Stimulated activated naive CD4-positive, alpha-beta T cell treated with Interleukin-2 at 50 U/mL for 16 hours (primary cell): ENCODE measurements at regions not wholly inside any gene's neighbourhood (a gene's known extent, or its start where the extent isn't known, plus 50 kb on each side); places are given as distances from the start of the nearest gene placed in this dataset.

Experiments
- DNase-seq: peaks from one replicate; lab custom pipeline; 2025; lab: John Stamatoyannopoulos, UW

- DNase-seq, result no peak
Observed at GRCh38 chr14:89600950-89601826, 184.2 kb upstream of the FOXN3 start.

GRCh38 chr14:89600029-89600428, 183.0 kb upstream of the FOXN3 start:
- DNase-seq, result no peak

- DNase-seq, result no peak
Observed at GRCh38 chr14:89598548-89599186, 181.6 kb upstream of the FOXN3 start.

- no peak for DNase-seq
Observed at GRCh38 chr14:89592961-89593360, 175.9 kb upstream of the FOXN3 start.

- DNase-seq, result no peak
Observed at GRCh38 chr14:89589400-89590118, 172.5 kb upstream of the FOXN3 start.

GRCh38 chr14:89588840-89589296, 171.8 kb upstream of the FOXN3 start:
- no peak for DNase-seq

- DNase-seq, result no peak
Observed at GRCh38 chr14:89588016-89588415, 171.0 kb upstream of the FOXN3 start.

GRCh38 chr14:89587136-89587420, 170.0 kb upstream of the FOXN3 start:
- DNase-seq, result no peak

- no peak for DNase-seq
Observed at GRCh38 chr14:89586258-89587135, 169.5 kb upstream of the FOXN3 start.

- DNase-seq, result no peak
Observed at GRCh38 chr14:89578156-89578555, 161.1 kb upstream of the FOXN3 start.

- no peak for DNase-seq
Observed at GRCh38 chr14:89576960-89577359, 159.9 kb upstream of the FOXN3 start.

GRCh38 chr14:89576145-89576927, 159.3 kb upstream of the FOXN3 start:
- no peak for DNase-seq

- no peak for DNase-seq
Observed at GRCh38 chr14:89575386-89576061, 158.5 kb upstream of the FOXN3 start.

GRCh38 chr14:89574420-89574819, 157.4 kb upstream of the FOXN3 start:
- DNase-seq, result no peak

GRCh38 chr14:89573399-89573657, 156.3 kb upstream of the FOXN3 start:
- no peak for DNase-seq

GRCh38 chr14:89572596-89573398, 155.8 kb upstream of the FOXN3 start:
- DNase-seq, result no peak

- DNase-seq, result no peak
Observed at GRCh38 chr14:89571491-89571890, 154.5 kb upstream of the FOXN3 start.

- no peak for DNase-seq
Observed at GRCh38 chr14:89566644-89567415, 149.8 kb upstream of the FOXN3 start.

- DNase-seq, result no peak
Observed at GRCh38 chr14:89566180-89566579, 149.1 kb upstream of the FOXN3 start.
